Naive thymus-derived CD8-positive, alpha-beta T cell (primary cell): ENCODE measurements at regions not wholly inside any gene's neighbourhood (a gene's known extent, or its start where the extent isn't known, plus 50 kb on each side); places are given as distances from the start of the nearest gene placed in this dataset.

Experiments
- ATAC-seq, 2 donors: fragments of 150-1000 bp; cut with Tn5 transposase in 1 of 2; sonication (Bioruptor Pico), chemical (Tn5 transposase) in 1 of 2; 1 replicate in 1 of 2; 2 replicates in 1 of 2; pipeline ENCODE4 v1.10.0; 2021; ENCODE audit warnings: mild to moderate bottlenecking in 2 of 2, moderate library complexity in 2 of 2
- POLR2A ChIA-PET: fragments of 350-600 bp; sonication (Branson Sonifier 250); formaldehyde crosslinking; loops from one replicate; lab custom pipeline; 2021; ENCODE audit warnings: antibody characterized with exemption; lab: Charles Lee
- DNase-seq, 10 donors: peaks; one replicate each; pipeline versions ENCODE4 v3.0.0 to v3.0.0-alpha.2; 2020 to 2022
- H3K27ac Mint-ChIP-seq, 10 donors: one replicate each; pipeline ENCODE4 v1.8.0; 2020 to 2022; ENCODE audit warnings: mild to moderate bottlenecking in 10 of 10, mixed read lengths in 10 of 10, moderate library complexity in 4 of 10, inconsistent platforms in 1 of 10
- H3K27me3 Mint-ChIP-seq, 5 donors: one replicate each; pipeline ENCODE4 v1.8.0; 2021 to 2022; ENCODE audit warnings: mixed read lengths in 5 of 5
- H3K36me3 Mint-ChIP-seq, 3 donors: one replicate each; pipeline ENCODE4 v1.8.0; 2020 to 2022; ENCODE audit warnings: mixed read lengths in 3 of 3, mild to moderate bottlenecking in 2 of 3, inconsistent platforms in 1 of 3
- H3K4me1 Mint-ChIP-seq, 4 donors: one replicate each; pipeline ENCODE4 v1.8.0; 2021 to 2022; ENCODE audit warnings: mixed read lengths in 4 of 4
- H3K4me3 Mint-ChIP-seq, 10 donors: one replicate each; pipeline ENCODE4 v1.8.0; 2020 to 2022; ENCODE audit warnings: mild to moderate bottlenecking in 10 of 10, mixed read lengths in 10 of 10, moderate library complexity in 6 of 10, inconsistent platforms in 1 of 10
- H3K9me3 Mint-ChIP-seq, 9 donors: one replicate each; pipeline ENCODE4 v1.8.0; 2020 to 2022; ENCODE audit warnings: mixed read lengths in 9 of 9, mild to moderate bottlenecking in 3 of 9, inconsistent platforms in 1 of 9, moderate library complexity in 1 of 9

GRCh38 chr6:6781172-6781872 is 192.8 kb downstream of the LY86 start:
- no peaks in the 10 kb centered on the region for H3K4me1 Mint-ChIP-seq
- H3K27me3 Mint-ChIP-seq = peaks cover 0 to 24% (median 8%) of the 10 kb centered on the region in 5 donors
- DNase-seq (no peak), ATAC-seq (no peak)
- H3K4me3 Mint-ChIP-seq = no peak overlapping the region
- H3K9me3 Mint-ChIP-seq = peaks cover 0 to 10% (median 3%) of the 10 kb centered on the region in 9 donors
- peak overlapping the region in 1 of 10 donors; percentile 47 for H3K27ac Mint-ChIP-seq
- POLR2A ChIA-PET = interaction anchor here (1.1 kb wide), 1 partner anchor 11 kb away, joined by 3 read pairs; no protein-coding TSS in a partner anchor
- H3K36me3 Mint-ChIP-seq = no peaks in the 10 kb centered on the region

DNA sequence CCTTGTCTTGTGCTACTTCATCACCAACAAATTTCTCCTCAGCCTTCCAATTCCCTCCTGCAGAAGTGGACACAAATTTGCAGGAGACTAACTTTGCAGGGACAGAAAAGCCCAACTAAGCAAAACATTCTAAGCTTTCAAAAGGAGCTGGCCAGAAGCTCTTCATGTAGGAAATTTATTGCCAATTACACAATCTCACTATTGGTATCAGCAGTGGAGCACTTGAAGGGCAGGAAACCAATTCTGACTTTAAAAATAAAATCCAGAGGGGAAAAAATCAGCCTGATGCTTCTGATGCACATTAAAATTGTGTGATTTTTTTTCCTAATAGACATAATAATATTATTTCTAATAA is 193.3 kb downstream of the LY86 start:
- POLR2A ChIA-PET = interaction anchor here (1.1 kb wide), 1 partner anchor 11 kb away, joined by 3 read pairs; no protein-coding TSS in a partner anchor
- Mint-ChIP-seq H3K9me3 (peaks cover 0 to 5% (median 1%) of the 10 kb centered on the region in 9 donors), H3K4me1 (no peaks in the 10 kb centered on the region), H3K36me3 (no peaks in the 10 kb centered on the region), H3K27me3 (peaks cover 0 to 20% (median 8%) of the 10 kb centered on the region in 5 donors), H3K27ac (peak overlapping the region in 1 of 10 donors; percentile 47), H3K4me3 (no peak overlapping the region)
- no peak for DNase-seq
- no peak for ATAC-seq

GRCh38 chr6:6783721-6784120 is 195.2 kb downstream of the LY86 start:
- Mint-ChIP-seq H3K27me3 (peaks cover 0 to 12% (median 4%) of the 10 kb centered on the region in 5 donors), H3K36me3 (no peaks in the 10 kb centered on the region), H3K4me1 (peaks cover 0 to 2% (median 0%) of the 10 kb centered on the region in 4 donors), H3K9me3 (no peaks in the 10 kb centered on the region), H3K4me3 (no peak overlapping the region), H3K27ac (no peak overlapping the region)
- no peak for DNase-seq
- no peak for ATAC-seq
- POLR2A ChIA-PET = no interaction called here

DNA sequence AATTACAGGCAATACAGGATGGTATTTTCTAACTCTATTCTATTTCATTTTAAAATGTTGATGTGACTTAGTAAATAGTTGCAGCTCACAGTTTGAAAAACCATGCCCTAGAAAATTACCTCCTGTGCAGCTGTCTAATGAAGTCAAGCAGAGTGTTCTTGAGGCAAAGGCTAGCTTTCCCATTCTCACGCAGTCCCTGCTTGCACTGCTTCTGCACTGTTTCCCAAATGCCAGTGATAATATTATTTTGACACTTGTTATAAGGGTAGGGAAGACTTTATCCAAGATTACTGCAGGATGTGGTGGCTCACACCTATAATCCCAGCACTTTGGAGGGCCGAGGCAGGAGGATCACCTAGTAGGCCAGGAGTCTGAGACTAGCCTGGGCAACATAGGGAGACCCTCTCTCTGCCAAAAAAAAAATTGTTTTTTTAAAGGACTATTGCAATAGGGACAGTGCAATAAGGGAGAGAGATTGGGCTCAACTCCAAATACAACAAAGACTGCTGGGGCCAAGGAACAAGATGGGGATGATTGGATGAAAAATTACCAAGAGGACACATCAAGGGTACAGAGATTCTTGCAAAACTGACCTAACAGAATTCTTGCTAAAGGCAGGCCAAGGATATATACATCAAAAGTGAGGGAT is 196.1 kb downstream of the LY86 start:
- Mint-ChIP-seq H3K9me3 (no peaks in the 10 kb centered on the region), H3K36me3 (no peaks in the 10 kb centered on the region), H3K27ac (peak overlapping the region in 1 of 10 donors; percentile 2), H3K27me3 (peaks cover 0 to 7% (median 2%) of the 10 kb centered on the region in 5 donors), H3K4me3 (no peak overlapping the region), H3K4me1 (peaks cover 0 to 2% (median 0%) of the 10 kb centered on the region in 4 donors)
- POLR2A ChIA-PET = no interaction called here
- ATAC-seq (no peak), DNase-seq (no peak)

DNA sequence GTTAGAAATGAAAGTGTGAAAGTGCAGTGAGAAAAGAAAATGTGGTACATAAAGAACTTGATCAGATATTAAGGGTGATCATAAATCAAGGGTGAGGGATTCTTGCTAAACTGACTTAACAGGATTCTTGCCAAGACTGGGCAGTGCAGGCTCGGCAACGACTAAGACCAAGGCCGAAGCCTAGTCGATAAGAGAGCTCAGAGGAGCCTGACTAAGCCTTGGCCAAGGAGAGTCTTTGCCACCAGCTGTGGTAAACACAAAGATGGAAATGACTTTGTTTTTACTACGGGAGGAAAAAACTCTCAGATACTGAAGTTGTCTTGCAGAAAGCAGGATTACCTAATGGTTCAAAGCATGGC is 196.6 kb downstream of the LY86 start:
- Mint-ChIP-seq H3K36me3 (no peaks in the 10 kb centered on the region), H3K4me1 (peaks cover 0 to 2% (median 0%) of the 10 kb centered on the region in 4 donors)

DNA sequence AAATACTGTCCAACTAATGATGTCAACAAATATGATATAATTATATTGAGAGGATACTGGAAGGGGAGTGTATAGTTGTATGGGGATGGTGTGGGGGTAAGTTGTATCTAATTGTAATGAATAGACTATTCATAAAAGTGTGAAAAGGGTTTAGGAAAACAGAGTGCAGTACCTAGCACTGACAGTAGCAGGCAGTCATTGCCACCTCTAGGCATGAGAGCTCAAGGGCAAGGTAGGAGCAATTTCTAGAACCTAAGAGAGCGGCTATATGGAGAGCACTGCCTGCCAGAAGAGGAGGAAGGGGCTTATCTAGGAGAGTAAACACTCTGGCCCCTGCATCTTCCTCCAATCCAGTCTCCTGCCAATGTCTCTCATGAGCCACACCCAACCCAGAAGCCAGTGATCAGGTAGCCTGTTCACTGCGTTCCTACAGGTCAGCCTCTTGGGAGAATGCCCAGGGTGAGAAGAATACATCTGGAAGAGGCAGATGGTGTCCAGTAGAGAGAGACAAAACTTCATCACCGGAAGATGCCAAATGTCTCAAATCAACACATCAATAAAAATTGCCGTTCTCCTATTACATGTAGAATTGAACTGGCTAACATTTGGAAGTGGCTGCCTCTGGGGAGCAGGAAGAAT is 200.0 kb downstream of the LY86 start:
- no peak overlapping the region for H3K4me3 Mint-ChIP-seq

More for the DNA sequence above, 196.6 kb downstream of the LY86 start:
- no peak for DNase-seq
- H3K4me3 Mint-ChIP-seq = no peak overlapping the region
- no peaks in the 10 kb centered on the region for H3K9me3 Mint-ChIP-seq
- POLR2A ChIA-PET = no interaction called here
- peaks cover 0 to 4% (median 0%) of the 10 kb centered on the region in 5 donors for H3K27me3 Mint-ChIP-seq
- peak overlapping the region in 1 of 10 donors; percentile 2 for H3K27ac Mint-ChIP-seq
- ATAC-seq = no peak

DNA sequence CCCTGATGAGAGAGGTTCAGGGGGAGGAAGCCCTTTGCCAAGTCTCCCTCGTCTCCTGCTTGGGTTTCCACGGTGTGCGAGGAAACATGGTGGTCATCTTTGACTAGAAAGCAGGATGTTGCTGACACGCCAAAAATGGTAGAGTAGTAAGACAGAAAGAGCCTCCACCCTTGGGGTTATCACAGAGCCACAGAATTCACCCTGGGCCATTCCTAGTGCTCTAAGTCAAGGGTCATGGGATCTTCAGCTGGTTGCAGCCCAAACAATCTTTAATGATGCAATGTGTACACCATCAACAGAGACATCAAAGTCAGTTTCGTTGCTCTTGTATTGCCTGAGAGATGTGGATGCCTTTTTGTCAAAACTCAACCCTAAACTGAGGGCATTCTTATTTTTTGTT is 201.9 kb downstream of the LY86 start:
- no peaks in the 10 kb centered on the region for H3K36me3 Mint-ChIP-seq
- no peak for DNase-seq
- H3K4me3 Mint-ChIP-seq = no peak overlapping the region
- ATAC-seq = no peak
- H3K4me1 Mint-ChIP-seq = peaks cover 3 to 10% (median 6%) of the 10 kb centered on the region in 4 donors
- peak overlapping the region in 1 of 10 donors; percentile 51 for H3K27ac Mint-ChIP-seq
- H3K9me3 Mint-ChIP-seq = no peaks in the 10 kb centered on the region
- H3K27me3 Mint-ChIP-seq = no peaks in the 10 kb centered on the region
- POLR2A ChIA-PET = no interaction called here

More for the DNA sequence above, 200.0 kb downstream of the LY86 start:
- ATAC-seq = peak in 1 of 2 donors; percentile 59
- DNase-seq = peak in 4 of 10 donors; percentile 7 to 25 (median 17)
- no peaks in the 10 kb centered on the region for H3K36me3 Mint-ChIP-seq
- H3K4me1 Mint-ChIP-seq = peaks cover 0 to 4% (median under 1%) of the 10 kb centered on the region in 4 donors
- POLR2A ChIA-PET = no interaction called here
- peak overlapping the region in 1 of 10 donors; percentile 7 for H3K27ac Mint-ChIP-seq
- H3K9me3 Mint-ChIP-seq = no peaks in the 10 kb centered on the region
- H3K27me3 Mint-ChIP-seq = no peaks in the 10 kb centered on the region

GRCh38 chr6:6790891-6791290 is 202.4 kb downstream of the LY86 start:
- Mint-ChIP-seq H3K36me3 (no peaks in the 10 kb centered on the region), H3K27me3 (no peaks in the 10 kb centered on the region), H3K4me1 (peaks cover 3 to 10% (median 6%) of the 10 kb centered on the region in 4 donors), H3K27ac (no peak overlapping the region), H3K4me3 (no peak overlapping the region), H3K9me3 (no peaks in the 10 kb centered on the region)
- ATAC-seq (no peak), DNase-seq (no peak)
- POLR2A ChIA-PET = interaction anchor here (0.6 kb wide), 1 partner anchor 187 kb away, joined by 3 read pairs; no protein-coding TSS in a partner anchor

- no peak overlapping the region for H3K4me3 Mint-ChIP-seq
- ATAC-seq = no peak
- H3K4me1 Mint-ChIP-seq = peaks cover 2 to 13% (median 5%) of the 10 kb centered on the region in 4 donors
- no peak overlapping the region for H3K27ac Mint-ChIP-seq
- H3K9me3 Mint-ChIP-seq = no peaks in the 10 kb centered on the region
- no peak for DNase-seq
- no peaks in the 10 kb centered on the region for H3K36me3 Mint-ChIP-seq
- H3K27me3 Mint-ChIP-seq = peaks cover 0 to 6% (median 0%) of the 10 kb centered on the region in 5 donors
- POLR2A ChIA-PET = interaction anchor here (0.6 kb wide), 1 partner anchor 337 kb away, joined by 3 read pairs; no protein-coding TSS in a partner anchor
Observed at GRCh38 chr6:6793388-6794250, 205.1 kb downstream of the LY86 start.

DNA sequence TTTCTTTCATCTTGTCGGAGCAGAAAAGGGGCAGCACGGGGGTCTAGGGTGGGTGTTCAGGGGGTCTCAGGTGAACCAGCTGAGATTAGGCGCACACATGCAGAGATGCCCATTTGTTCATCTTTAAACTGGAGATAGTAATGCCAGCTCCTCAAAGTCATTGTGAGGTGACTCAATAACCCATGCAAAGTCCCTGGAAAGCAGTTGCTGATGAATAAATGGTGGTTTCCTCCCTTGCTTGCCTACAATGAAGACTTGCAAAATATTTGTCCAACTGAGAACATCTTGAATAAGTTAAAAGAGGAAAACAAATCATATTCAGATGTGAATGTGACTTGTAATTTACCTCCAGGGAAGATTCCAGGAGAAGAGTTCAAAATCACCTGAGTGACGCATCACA is 206.9 kb downstream of the LY86 start:
- no peaks in the 10 kb centered on the region for H3K9me3 Mint-ChIP-seq

GRCh38 chr6:6796818-6797217 is 208.3 kb downstream of the LY86 start:
- H3K36me3 Mint-ChIP-seq = no peaks in the 10 kb centered on the region
- no peaks in the 10 kb centered on the region for H3K9me3 Mint-ChIP-seq
- no peak for ATAC-seq
- DNase-seq = peak in 1 of 10 donors; percentile 37
- POLR2A ChIA-PET = no interaction called here
- H3K27me3 Mint-ChIP-seq = peaks cover 0 to 6% (median 1%) of the 10 kb centered on the region in 5 donors
- peaks cover 4 to 28% (median 9%) of the 10 kb centered on the region in 4 donors for H3K4me1 Mint-ChIP-seq
- H3K27ac Mint-ChIP-seq = no peak overlapping the region
- H3K4me3 Mint-ChIP-seq = no peak overlapping the region

More for the DNA sequence above, 206.9 kb downstream of the LY86 start:
- Mint-ChIP-seq H3K36me3 (no peaks in the 10 kb centered on the region), H3K4me3 (no peak overlapping the region), H3K27me3 (peaks cover 0 to 6% (median 1%) of the 10 kb centered on the region in 5 donors), H3K27ac (no peak overlapping the region), H3K4me1 (peaks cover 4 to 25% (median 8%) of the 10 kb centered on the region in 4 donors)
- POLR2A ChIA-PET = no interaction called here
- DNase-seq (no peak), ATAC-seq (no peak)

DNA sequence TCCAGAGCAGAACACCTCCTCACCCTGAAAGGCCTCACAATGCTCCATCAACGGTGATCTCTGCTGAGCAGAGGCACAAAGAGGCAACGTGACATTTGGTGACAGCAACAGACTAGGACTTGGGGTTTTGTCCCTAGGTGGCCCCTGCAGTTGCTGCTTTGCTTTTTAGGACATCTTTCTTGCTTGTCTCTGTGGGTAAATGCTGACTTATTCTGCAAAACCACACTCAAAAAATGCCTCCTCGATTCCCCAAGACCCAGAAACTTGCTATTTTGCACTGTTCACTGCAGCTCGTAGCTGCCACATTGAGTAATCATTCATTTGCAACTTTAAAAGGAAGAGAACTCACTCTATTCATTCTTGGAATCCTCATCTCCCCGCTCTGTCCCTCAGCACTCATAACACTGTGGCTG is 209.9 kb downstream of the LY86 start:
- POLR2A ChIA-PET = no interaction called here
- Mint-ChIP-seq H3K27ac (peak overlapping the region in 1 of 10 donors; percentile 22), H3K27me3 (peaks cover 0 to 12% (median 1%) of the 10 kb centered on the region in 5 donors), H3K4me1 (peaks cover 2 to 28% (median 9%) of the 10 kb centered on the region in 4 donors), H3K4me3 (no peak overlapping the region), H3K9me3 (no peaks in the 10 kb centered on the region), H3K36me3 (no peaks in the 10 kb centered on the region)
- ATAC-seq = no peak
- peak in 1 of 10 donors; percentile 30 for DNase-seq
